Stimulated activated CD4-positive, alpha-beta T cell treated with anti-CD3 and anti-CD28 coated beads, Interleukin-12 subunit alpha, Interleukin-12 subunit beta, amount 100 ng/mL, for 24 hours (primary cell): ENCODE measurements at regions not wholly inside any gene's neighbourhood (a gene's known extent, or its start where the extent isn't known, plus 50 kb on each side); places are given as distances from the start of the nearest gene placed in this dataset.
A peak's percentile ranks its signal among the peaks of the same experiment; 100 is the strongest.
"Not testable (repeated sequence)": the region's sequence is repeated elsewhere in the genome, so short reads cannot be mapped to it uniquely, and the experiment has no call there.

ENCODE experiments used
- DNase-seq, 2 experiments: peaks; one replicate each; pipeline ENCODE4 v3.0.0-alpha.2; 2020; ENCODE audit warnings: low read depth in 2 of 2

DNA sequence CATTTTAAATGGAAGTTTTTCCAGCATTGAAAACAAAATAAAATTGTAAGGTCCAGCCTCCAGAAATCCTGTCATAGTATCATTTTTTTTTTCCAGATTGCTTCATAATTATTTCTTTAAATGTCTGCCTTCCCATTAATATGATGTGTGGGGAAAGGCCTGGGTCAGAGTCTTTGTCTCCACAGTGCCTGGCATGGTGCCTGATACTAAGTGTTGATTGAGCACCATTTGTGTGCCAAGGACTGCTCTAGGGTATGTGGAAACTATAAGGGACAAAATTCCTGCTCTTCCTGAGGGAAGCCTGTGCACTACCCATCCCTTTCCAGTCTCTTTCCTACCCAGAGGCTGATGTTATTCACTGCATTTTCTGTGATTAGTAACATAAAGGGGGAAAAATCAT lies 53.1 kb upstream of the BEND4 start:
- DNase-seq: no peak

DNA sequence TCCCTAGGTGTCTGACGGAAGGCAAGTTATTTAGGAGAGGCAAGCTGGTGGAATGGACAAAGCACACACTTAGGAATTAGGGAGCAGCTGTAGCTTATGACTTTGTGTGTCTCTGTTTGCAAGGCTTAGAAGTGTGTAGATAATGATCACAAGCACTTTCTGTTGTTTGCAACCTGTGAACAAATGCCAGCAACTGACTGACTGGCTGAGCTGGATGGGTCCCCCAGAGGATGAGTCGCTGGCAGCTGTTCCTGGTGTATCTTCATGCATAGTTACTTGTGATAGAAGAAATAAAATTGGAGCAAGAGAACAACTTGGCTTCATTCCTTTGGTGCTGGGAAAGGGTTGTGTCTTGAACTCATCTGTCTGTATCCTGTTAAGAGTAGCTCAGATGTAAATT lies 64.2 kb upstream of the BEND4 start:
- no peak for DNase-seq

DNA sequence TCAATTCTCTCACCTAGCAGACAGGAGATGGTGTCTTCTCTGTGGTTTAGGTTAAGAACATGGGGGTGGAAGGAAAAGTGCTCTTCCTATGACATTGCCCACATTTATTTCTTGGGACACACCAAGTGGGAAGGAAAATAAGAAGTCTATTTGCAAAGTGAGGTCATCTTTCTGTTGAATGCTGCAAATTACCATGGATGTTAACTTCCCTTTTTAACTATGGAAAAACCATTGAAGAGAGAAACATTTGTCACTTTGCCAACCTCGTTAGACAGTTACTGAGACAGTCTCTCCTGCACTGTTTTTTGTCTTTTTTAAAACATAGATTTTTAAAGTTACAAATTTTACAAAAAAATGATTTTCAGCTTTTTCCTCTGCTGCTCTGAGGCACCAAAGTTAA lies 72.8 kb upstream of the BEND4 start:
- no peak for DNase-seq

DNA sequence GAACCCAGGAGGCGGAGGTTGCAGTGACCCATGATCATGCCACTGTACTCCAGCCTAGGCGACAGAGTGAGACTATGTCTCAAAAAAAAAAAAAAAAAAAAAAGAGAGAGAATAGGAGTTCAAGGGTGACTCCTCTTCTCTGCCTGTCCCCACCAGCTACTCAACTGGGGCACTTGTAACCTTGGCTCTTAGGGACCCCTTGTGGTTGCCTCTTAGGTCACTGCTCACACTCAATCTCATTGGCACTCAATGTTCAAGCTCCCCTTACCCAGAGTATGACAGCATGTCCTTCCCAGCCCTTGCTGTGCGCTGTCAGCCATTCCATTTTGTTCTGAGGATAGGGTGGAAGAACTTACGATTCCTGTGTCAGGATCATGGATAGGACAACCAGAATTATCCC lies 82.4 kb upstream of the BEND4 start:
- DNase-seq: no peak

DNA sequence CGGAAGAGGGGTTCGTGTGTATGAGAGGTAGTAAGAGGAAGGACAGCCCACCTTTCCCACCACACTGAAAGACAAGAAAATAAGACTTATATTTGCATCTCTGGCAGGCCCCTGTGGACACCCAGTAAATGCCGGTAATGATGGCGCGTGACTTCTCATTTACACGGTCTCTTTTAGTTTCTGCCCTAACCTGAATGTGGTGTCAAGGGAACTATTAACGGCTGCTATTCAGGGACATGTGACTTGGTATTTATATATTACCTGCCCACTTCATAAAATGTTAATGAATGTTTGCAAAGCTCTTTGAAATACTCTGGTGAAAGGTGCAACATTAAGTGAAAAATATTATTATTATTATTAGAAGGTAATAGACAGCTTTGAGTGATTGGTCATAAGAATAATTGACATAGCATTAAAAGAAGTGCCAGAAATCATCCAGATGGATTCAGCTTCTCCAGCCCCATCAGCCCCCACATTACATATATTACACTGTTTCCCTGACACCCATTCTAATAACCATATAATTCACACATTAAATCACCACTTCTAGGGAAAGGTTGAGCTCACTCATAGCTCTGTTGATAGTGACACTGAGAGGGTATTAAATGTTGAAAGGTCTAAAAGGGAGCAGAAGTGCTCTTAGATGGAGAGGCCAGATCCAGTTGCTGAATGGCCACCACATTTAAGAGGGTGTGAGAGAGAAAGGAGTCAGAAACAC lies 83.0 kb upstream of the BEND4 start:
- no peak for DNase-seq

DNA sequence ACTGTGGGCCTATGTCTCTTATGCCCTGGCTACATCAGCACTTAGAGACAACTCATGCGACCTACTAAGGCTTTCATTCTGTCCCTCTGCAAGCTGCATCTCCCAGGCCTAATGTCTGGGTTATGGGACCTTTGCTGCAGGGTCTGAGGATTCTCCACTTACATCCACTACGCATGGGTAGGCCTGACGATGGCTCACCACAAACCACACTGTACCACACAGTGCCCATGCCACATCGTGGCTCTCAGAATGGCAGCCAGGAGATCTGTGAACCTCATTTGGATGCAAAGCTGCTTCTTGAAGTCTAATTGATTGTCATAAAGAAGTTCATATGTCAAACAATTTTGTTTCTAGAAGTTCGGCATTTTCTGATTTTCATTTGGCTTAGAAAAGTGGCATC lies 84.6 kb upstream of the BEND4 start:
- DNase-seq: no peak

DNA sequence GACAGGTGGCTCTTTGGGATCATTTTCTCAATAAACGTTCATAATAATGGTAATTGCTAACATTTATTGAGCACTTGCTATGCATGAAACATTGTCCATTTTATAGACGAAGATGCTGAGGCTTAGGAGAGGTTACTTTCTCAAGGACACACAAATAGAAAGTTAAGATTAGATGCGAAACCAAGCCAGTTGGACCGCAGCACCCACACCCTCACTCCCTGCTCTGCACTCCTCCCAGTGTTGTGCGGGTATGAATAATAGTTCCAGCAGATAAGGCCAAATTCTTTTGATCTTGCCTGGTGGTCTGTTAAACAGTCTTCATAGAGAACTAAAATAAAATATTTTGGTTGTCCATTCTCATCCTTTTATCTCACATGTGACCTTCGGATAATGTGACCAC lies 85.0 kb upstream of the BEND4 start:
- DNase-seq: no peak

DNA sequence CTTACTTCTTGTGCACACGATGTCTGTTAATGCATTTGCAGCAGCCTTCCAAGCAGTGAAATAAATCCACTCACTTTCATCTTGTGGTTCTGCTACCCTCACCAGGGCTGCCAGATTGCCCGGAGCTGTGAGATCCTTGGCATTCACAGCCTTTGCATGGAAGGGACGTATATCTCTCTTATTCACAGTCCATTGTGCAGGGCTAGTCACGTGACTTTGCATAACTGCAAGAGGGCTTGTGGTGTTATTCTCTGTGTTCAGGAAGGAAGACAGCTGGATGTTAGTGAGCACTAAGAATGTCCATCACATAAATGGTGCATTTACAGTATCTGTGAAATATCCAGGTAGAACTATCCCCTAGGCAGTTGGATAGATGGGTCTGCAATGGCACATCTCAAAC lies 96.5 kb upstream of the BEND4 start:
- DNase-seq: no peak

DNA sequence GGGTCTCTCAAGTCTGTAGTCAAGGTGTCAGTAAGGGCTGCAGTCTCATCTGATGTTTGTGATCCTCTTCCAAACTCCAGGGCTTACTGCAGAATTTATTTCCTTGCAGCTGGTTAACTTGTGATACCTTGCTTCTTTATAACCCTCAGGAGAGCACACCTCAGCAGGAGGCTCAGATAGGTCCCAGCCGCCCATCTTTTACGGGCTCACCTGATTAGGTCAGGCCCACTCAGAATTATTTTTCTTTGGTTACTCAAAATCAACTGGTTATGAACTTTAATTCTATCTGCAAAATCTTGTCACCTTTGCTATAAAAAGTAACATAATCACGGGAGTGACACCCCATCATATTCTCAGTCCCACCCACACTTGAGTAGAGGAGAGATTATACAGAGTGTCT lies 99.9 kb upstream of the BEND4 start:
- no peak for DNase-seq

DNA sequence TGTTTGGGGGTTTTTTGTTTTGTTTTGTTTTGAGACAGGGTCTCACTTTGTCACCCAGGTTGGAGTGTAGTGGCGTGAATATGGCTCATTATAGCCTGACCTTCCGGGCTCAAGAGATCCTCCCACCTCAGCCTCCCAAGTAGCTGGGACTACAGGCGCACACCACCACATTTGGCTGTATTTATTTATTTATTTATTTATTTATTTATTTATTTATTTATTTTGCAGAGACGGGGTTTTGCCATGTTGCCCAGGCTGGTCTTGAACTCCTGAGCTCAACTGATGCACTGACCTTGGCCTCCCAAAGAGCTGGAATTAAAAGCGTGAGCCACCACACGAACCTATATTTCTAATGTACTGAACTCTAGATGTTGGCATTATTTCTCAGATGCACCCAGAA lies 105.2 kb upstream of the BEND4 start:
- DNase-seq: not testable (repeated sequence)

DNA sequence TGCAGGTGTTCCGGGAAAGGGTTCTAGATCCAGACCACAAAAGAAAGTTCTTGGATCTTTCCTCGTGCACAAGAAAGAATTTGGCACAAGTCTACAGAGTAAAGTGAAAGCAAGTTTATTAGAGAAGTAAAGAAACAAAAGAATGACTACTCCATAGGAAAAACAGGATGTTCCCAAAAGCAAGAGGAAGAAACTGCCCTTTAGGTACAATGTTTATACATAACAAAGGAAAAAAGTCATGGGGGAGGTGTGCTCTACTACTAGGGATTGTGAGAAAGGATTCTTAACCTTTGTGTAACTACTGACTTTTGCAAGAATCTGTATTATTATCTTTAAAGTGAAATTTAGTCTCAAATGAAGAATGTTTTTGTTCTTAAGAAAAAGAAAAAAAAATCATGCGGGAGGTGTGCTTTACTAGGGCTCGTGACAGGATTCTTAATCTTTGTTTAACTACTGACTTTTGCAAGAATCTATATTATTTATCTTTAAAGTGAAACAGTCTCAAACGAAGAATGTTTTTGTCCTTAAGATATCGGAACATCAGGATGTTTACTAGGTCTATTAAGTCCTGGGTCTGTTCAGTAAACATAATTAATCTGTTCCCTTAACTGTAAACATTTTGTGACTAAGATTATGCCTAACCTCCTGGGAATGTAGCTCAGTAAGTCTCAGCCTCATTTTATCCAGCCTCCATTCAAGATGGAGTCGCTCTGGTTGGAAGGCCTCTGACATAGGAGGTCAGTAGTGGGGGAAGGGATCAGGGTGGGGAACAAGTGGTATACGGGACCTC lies 110.4 kb upstream of the BEND4 start:
- no peak for DNase-seq

DNA sequence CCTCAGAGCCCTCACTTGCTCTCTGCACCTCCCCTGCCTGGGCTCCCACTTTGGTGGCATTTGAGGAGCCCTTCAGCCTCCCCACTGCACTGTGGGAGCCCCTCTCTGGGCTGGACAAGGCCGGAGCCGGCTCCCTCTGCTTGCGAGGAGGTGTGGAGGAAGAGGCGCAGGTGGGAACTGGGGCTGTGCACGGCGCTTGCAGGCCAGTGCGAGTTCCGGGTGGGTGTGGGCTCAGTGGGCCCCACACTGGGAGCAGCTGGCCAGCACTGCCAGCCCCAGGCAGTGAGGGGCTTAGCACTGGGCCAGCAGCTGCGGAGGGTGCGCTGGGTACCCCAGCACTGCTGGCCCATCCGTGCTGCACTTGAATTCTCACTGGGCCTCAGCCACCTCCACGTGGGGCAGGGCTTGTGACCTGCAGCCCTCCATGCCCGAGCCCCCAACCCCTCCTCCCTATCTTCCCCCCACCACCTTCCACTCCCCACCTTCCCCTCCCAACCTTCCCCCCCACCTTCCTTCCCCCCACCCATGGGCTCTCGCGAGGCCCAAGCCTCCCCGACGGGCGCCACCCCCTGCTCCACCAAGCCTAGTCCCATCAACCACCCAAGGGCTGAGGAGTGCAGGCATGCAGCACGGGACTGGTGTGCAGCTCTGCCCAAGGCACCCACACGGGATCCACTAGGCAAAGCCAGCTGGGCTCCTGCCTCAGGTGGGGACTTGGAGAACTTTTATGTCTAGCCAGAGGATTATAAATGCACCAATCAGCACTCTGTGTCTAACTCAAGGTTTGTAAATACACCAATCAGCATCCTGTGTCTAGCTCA lies 113.5 kb upstream of the BEND4 start:
- no peak for DNase-seq

DNA sequence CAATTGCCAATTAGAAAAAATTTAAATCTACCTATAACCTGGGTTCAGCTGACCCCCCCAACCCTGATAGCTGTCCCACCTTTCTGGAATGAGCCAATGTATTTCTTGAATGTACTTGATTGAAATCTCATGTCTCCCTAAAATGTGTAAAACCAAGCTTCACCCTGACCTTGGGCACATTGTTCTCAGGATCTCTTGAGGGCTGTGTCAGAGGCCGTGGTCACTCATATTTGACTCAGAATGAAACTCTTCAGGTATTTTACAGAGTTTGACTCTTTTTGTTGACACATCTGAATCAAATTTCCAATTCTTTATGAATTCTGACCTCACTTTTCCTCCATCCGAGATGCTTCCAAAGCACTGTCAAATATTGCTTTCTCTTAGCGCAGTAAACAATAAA lies 115.3 kb upstream of the BEND4 start:
- no peak for DNase-seq

DNA sequence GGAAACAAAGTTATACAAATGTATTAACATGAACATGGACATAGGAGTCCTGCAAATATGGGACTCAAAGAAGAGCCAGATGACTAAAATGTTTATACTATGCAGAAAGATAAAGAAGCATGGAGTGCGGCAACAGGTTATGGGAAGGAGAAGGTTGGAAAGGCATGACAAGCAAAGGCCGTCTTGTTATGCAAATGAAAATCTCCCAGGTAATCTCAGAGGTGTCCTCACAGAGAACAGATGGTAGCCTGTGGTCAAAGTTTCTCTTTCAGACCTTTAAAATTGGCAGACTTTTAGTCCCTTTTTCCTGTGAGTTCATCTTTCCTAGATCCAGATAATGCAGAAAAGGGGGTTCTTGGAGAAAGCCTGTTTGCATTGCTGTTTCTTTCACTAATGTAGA lies 116.4 kb upstream of the BEND4 start:
- no peak for DNase-seq

DNA sequence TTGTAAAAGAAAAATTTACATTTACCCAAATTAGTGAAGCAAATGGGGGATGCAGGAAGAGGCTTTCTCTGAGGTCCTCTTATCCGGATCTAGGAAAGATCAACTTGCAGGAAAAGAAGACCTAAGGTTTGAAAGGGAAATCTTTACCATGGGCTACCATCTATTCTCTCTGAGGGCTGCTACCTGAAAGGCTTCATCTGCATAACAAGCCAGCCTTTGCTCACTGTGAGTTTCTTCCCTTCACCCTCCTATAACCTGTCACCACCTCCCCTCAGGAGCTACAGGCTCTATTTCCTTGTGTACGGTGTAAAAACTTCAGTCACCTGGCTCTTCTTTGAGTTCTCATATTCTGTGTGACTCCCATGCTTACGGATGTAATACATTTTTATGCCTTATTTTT lies 118.6 kb upstream of the BEND4 start:
- no peak for DNase-seq

DNA sequence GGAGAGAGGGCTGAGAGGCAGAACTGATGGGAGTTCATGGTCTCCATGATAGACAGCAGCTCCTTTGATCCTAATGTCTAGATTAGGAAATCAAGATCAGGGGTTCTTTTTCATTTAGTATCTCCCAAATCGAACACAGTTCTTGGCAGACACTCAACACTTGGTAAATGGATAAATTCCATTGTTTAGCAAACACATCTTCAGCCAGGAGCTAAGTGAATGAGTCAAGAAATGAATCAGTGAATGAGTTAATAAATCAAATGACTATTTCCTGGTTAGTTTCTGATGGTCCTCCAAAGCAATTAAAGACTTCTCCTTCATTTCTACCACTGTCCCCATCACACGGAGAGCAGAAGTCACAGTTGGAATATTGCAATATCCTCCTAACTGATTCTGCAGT lies 120.0 kb upstream of the SHISA3 start:
- DNase-seq: no peak

DNA sequence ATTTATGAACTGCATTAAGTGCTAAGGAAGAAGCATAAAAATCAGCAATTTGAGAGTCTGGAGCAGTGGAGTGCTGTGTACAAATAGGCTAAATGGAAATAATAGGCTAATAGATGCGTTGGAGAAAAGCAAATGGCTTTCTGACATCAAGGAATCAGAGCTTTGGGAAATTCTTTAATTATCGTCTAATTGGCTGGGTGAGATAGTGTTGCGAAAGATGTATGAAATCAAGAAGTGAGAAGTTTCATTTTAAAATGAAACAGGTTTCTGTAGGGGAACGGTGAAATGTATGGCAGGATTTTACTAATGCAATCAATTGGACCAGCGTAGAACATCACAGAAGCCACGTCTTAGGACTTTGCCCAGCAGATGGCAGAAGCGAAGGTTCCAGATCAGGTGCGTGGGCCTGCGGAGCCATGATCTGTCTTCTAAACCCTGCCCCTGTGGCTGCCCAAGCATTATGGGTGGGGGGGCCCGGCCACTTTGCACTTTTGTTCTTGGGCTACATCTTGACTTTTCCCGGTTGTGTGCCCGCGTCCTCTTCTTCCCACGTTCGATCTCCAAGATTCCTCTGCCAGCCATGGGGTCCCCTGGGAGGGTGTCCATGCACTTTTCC lies 118.5 kb upstream of the SHISA3 start:
- no peak for DNase-seq

DNA sequence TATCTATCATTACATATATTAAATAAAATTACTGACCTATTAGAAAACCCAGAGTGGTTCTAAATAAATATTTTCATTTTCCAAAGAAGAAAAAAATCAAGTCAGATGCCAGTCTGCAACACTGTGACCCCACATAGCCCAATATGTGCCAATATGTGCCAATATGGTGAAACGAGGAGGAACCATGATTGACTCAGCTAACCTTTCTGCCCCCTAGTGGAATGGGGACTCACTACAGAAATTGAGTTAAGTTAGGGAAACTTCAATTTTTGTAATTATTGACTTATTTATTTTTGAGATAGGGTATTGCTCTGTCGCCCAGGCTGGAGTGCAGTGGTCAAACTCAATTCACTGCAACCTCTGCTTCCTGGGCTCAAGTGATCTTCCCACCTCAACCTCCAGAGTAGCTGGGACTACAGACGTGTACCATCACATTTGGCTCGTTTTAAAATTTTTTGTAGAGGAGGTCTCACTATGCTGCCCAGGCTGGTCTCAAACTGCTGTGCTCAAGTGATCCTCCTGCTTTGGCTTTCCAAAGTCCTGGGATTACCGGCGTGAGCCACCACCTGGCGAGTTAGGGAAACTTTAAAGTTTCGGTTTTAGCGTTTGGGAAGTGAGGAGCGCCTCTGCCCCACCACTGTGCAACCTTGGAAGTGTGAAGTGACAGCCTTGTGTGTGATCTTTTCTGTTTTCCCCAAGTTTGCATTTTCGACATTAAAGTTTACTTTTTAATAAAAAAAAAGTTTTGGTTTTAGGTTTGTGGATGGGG lies 116.8 kb upstream of the SHISA3 start:
- DNase-seq: peak in 1 of 2 experiments; percentile 3

DNA sequence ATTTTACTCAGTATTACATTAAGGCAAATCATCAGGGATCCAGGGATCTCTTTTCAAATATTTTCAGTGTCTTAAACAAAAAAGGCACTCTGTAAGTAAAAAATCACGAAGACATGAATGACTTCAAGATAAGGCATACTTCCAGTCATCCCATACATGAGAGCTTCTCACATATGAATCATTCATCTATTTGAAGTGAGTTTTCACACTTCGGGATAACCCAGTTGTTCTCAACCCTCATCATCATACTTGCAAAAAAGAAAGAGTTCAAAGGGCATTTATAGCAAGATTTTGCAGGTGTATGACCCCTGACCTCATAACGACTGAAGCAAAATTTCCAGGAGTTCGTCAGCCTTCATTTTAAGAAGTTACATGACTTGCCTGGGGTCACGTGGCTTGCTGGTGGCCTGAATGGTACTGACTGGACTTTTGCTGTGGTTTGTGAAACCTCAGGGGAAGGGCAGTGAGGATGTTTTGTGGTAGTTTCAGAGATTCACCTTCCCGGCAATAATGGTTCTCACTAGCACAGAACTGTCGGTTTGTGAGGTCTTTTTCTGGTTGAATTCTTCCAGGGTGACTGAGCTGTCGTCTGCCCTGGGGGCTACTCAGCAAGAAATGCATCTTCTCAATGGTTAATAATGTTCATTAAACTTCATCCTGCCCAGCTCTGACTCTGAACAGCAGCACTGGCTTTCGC lies 115.8 kb upstream of the SHISA3 start:
- DNase-seq: no peak

DNA sequence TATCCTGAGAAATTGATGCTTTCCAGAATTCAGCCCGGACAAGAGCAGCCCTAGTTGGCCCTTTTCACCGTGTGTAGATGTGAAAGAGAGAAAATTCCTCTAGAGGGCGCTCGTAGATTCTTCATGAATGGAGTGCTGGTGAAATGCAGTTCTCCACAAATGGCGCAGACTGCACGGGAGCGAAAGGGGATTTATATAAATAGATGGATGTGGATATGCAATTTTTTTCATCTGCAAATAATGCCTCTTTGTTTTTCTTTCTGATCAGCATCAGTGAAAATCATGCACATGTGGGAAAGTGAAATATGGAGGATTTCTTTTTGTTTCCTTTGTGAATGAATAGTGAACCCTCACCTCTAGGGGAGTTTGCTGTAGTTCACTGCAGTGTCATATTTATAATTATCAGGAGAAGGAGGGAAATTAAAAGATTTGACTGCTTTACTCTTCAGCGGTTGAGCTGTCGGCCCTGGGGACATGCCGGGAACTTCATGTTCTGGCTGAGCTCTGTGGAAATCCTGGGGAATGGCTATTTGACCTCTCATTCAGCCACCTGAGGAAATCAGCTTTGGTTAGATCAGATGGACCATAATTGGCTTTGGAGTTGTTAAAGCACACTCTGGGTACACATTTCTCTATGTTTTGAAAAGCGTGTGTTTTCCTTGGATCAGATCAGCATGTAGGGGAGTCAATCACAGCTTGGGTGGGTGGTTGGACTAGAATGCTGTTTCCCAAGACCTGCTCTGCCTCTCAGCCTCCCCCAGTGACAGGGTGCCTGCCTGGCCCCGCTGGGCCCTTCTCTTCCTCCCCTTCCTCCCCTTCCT lies 115.0 kb upstream of the SHISA3 start:
- DNase-seq: no peak
